ENCODE measurements at regions not wholly inside any gene's neighbourhood (a gene's known extent, or its start where the extent isn't known, plus 50 kb on each side); places are given as distances from the start of the nearest gene placed in this dataset.

DNA sequence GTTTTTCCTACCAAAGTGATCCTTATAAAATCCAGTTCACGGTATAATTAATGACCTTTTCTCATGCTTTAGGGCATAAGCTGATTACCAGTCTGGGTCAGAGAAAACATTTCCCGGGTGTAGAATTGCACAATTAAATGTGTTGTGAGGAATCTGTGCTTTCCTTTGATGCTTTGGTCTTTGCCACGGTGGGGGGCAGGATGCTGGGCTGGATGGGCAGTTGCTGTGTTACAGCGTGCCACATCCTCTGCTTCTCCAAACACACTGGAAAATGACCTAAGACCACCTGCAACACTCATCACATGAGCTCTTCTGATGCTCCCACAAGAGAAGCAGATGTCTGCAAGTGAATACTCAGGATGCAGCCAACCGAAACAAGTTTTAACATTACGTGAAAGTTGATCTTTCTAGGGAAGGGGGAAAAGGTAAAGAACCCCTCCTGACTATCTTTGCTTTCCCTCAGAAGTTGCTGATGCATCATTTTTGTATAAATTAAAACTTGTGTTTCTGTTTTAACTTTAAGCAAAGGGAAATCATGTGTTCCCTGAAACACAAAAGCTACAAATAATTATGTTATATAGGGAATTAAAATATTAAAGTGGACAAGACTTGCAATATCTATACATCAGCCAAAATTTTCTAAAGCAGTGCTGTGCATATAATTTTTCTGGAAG lies 515.3 kb upstream of the NR5A2 start:
- TF ChIP-seq, protein P1, sequence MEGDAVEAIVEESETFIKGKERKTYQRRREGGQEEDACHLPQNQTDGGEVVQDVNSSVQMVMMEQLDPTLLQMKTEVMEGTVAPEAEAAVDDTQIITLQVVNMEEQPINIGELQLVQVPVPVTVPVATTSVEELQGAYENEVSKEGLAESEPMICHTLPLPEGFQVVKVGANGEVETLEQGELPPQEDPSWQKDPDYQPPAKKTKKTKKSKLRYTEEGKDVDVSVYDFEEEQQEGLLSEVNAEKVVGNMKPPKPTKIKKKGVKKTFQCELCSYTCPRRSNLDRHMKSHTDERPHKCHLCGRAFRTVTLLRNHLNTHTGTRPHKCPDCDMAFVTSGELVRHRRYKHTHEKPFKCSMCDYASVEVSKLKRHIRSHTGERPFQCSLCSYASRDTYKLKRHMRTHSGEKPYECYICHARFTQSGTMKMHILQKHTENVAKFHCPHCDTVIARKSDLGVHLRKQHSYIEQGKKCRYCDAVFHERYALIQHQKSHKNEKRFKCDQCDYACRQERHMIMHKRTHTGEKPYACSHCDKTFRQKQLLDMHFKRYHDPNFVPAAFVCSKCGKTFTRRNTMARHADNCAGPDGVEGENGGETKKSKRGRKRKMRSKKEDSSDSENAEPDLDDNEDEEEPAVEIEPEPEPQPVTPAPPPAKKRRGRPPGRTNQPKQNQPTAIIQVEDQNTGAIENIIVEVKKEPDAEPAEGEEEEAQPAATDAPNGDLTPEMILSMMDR (IDR thresholded peaks at IDR 0.05) = no peak
- TF ChIP-seq, protein P2, sequence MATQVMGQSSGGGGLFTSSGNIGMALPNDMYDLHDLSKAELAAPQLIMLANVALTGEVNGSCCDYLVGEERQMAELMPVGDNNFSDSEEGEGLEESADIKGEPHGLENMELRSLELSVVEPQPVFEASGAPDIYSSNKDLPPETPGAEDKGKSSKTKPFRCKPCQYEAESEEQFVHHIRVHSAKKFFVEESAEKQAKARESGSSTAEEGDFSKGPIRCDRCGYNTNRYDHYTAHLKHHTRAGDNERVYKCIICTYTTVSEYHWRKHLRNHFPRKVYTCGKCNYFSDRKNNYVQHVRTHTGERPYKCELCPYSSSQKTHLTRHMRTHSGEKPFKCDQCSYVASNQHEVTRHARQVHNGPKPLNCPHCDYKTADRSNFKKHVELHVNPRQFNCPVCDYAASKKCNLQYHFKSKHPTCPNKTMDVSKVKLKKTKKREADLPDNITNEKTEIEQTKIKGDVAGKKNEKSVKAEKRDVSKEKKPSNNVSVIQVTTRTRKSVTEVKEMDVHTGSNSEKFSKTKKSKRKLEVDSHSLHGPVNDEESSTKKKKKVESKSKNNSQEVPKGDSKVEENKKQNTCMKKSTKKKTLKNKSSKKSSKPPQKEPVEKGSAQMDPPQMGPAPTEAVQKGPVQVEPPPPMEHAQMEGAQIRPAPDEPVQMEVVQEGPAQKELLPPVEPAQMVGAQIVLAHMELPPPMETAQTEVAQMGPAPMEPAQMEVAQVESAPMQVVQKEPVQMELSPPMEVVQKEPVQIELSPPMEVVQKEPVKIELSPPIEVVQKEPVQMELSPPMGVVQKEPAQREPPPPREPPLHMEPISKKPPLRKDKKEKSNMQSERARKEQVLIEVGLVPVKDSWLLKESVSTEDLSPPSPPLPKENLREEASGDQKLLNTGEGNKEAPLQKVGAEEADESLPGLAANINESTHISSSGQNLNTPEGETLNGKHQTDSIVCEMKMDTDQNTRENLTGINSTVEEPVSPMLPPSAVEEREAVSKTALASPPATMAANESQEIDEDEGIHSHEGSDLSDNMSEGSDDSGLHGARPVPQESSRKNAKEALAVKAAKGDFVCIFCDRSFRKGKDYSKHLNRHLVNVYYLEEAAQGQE (IDR thresholded peaks at IDR 0.05; ENCODE audit: insufficient read depth in 1 of 2, low read depth in 2 of 2, low read length in 1 of 2) = no peak
